GM21515 (cell line): ENCODE measurements at regions not wholly inside any gene's neighbourhood (a gene's known extent, or its start where the extent isn't known, plus 50 kb on each side); places are given as distances from the start of the nearest gene placed in this dataset.

Experiments used
- ATAC-seq: cut with Tn5 transposase; IDR thresholded peaks from one replicate; pipeline ENCODE4 v1.9.1; 2021; ENCODE audit not compliant: unreplicated experiment

GRCh38 chr10:21099291-21100062 is 202.4 kb upstream of the NEBL start:
- no peak for ATAC-seq

- ATAC-seq, result no peak
Observed at GRCh38 chr10:21097926-21098355, 200.8 kb upstream of the NEBL start.

- no peak for ATAC-seq
Observed at GRCh38 chr10:21095494-21096055, 198.5 kb upstream of the NEBL start.

- no peak for ATAC-seq
Observed at GRCh38 chr10:21095073-21095472, 198.0 kb upstream of the NEBL start.

GRCh38 chr10:21092683-21093524 is 195.8 kb upstream of the NEBL start:
- ATAC-seq, result no peak

GRCh38 chr10:21090609-21091082 is 193.5 kb upstream of the NEBL start:
- no peak for ATAC-seq

- ATAC-seq, result no peak
Observed at GRCh38 chr10:21087476-21087875, 190.4 kb upstream of the NEBL start.

- no peak for ATAC-seq
Observed at GRCh38 chr10:21084700-21085099, 187.6 kb upstream of the NEBL start.

GRCh38 chr10:21083861-21084260 is 186.8 kb upstream of the NEBL start:
- ATAC-seq, result no peak

- ATAC-seq, result no peak
Observed at GRCh38 chr10:21082206-21082605, 185.1 kb upstream of the NEBL start.

- ATAC-seq, result no peak
Observed at GRCh38 chr10:21080261-21080660, 183.2 kb upstream of the NEBL start.

GRCh38 chr10:21079330-21079658 is 182.2 kb upstream of the NEBL start:
- ATAC-seq, result no peak

GRCh38 chr10:21078410-21079329 is 181.6 kb upstream of the NEBL start:
- no peak for ATAC-seq

GRCh38 chr10:21077681-21078080 is 180.6 kb upstream of the NEBL start:
- ATAC-seq, result no peak

- no peak for ATAC-seq
Observed at GRCh38 chr10:21076381-21076780, 179.3 kb upstream of the NEBL start.

GRCh38 chr10:21075880-21076279 is 178.8 kb upstream of the NEBL start:
- no peak for ATAC-seq

- no peak for ATAC-seq
Observed at GRCh38 chr10:21071001-21071673, 174.0 kb upstream of the NEBL start.

GRCh38 chr10:21069929-21070700 is 173.0 kb upstream of the NEBL start:
- no peak for ATAC-seq

- no peak for ATAC-seq
Observed at GRCh38 chr10:21069278-21069677, 172.2 kb upstream of the NEBL start.
